Stromal cell of bone marrow (primary cell): ENCODE measurements at regions not wholly inside any gene's neighbourhood (a gene's known extent, or its start where the extent isn't known, plus 50 kb on each side); places are given as distances from the start of the nearest gene placed in this dataset.
"Not testable (repeated sequence)": the region's sequence is repeated elsewhere in the genome, so short reads cannot be mapped to it uniquely, and the experiment has no call there.

Experiments used
- DNase-seq: peaks from one replicate; pipeline ENCODE4 v3.0.0-alpha.2; 2012; ENCODE audit warnings: low read depth

DNA sequence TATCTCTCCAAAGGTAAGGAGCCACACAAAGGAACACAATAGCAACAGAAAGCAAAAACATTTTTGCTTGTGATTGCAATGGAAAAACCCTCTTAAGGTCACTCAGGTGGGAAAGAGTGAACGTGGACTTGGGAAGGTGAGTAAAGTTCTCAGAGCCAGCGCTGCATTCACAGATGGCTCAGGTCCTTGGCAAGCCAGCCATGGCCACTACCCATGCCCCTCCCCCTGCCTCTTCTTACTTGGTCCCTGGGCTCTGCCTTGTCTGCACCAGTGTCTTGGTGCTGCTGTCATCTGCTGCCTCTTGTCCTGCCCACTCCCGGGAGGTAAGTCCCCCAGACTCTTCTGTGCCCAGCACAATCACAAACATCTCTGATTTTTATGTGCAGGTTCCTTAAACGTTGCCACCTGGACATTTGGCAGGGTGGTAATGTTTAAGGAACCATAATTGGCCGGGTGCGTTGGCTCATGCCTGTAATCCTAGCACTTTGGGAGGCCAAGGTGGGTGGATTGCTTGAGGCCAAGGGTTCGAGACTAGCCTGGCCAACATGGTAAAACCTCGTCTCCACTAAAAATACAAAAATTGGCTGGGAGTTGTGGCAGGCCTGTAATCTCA, 74.6 kb downstream of the FEM1C start:
- no peak for DNase-seq

DNA sequence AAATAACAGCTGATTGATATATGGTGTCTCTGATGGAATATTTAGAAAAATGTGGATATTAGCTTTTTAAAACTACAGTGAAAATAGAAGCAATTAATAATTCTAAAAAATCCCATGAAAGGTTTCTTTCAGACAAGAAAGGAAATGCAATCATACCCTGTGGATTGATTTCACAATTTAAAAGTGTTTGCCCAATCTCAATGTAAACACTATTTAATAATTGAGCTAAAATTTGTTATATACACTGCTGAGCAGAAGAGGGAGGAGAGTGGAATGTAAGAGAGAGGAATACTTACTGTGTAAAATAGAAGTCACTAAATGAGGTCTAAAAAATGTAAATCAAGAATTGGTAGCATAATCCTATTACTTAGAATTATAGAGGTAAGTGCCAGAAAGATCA, 76.9 kb downstream of the FEM1C start:
- DNase-seq, result no peak

DNA sequence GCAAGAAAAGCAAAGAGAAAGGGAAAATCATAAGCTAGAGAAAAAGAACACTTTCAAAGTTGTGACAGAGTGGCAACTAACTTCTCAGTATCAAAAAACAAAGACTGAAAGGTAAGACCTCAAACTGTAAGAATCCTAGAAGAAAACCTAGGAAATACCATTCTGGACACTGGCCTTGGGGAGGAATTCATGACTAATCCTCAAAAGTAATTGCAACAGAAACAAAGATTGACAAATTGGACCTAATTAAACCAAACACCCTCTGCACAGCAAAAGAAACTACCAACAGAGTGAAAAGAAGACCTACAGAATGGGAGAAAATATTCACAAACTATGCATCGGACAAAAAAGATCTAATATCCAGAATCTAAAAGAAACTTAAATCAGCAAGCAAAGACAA, 79.1 kb downstream of the FEM1C start:
- DNase-seq, result no peak

DNA sequence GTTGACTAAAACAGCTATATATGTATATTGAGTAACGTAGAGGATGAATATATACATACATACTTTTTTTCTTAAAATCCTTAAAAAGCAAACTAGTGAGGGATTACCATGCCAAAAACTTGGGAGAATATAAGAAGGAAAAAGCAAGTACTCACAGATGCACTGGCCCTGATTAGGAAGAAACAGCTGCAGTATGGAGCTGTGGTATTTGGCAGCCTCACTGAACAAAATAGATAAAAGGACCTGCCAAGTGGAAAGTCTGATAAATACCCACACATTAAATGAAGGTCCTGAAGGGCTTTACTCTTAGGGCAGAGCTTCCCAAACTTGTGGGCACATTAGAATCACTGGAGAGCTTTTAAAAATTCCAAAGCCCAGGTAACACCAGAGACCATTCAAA, 80.6 kb downstream of the FEM1C start:
- no peak for DNase-seq

DNA sequence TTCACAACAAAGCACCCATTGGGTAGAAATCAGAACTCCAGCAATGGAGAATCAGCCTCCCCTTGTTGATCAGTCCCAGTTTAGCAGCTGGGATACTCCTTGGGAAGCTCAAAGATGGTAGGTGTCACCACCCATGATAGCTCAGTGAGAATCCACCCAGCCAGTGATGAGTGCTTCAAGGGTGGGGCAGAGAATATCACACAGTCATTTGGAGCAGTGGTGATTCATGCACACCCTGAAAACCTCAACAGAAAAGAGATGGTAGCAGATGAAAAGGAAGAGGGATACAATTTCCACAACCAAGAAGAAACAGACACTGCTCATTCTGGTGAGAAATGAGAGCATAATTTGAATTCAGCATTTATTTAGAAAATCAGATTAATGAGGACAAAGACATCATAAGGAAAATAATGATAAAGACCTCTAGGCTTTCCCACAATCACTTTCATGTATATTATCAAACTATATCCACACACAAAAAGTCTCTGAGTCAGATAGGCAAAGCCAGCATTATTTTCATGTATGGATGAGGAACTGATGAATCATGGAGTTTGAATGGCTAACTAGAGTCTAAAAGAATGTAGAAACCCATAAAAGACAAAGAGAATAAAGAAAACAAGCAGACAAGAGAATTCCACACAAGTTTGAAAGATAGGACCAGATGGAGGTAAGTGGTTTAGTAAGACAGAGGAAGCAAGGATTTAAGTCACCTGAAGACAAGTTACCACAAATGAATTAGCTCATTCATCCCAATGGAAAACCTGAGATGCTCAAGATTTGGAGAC, 82.9 kb downstream of the FEM1C start:
- peak; percentile 82 for DNase-seq

DNA sequence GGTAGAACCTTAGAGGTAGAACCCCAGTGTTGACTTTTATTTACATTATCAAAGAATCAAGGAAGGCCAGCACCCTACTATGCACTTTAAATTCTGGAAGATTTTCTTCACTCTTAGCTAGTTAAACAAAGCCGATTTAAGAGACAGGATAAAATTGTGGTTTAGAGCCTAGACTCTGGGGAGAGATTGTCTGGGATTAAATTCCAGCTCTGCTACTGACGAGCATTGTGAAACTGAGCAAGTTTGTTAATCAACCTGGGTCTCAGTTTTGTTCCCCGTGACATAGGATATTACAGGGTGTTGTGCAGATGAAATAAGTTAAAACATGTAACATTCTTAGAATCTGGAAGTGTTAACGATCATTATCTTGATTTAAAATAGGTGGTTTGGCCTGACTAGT, 83.5 kb downstream of the FEM1C start:
- DNase-seq, result peak; percentile 47

DNA sequence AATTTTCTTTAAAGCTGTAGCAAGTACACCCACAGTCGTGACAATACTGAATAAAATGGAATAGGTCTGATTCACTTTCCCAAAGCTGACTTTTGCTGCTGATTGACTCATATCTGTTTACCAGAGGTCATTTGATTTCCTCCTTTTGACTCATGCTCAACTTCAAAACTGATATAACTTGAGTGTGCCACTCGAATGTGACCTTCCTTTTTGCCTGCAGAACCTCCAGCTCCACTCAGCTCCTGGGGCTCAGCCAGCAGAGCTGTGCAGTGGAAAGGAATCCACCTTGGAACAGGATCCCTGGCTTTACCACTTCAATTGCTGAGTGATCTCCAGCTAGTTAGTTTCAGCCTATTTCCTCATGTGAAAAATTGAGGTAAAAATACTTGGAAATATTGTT, 84.1 kb downstream of the FEM1C start:
- peak; percentile 86 for DNase-seq

DNA sequence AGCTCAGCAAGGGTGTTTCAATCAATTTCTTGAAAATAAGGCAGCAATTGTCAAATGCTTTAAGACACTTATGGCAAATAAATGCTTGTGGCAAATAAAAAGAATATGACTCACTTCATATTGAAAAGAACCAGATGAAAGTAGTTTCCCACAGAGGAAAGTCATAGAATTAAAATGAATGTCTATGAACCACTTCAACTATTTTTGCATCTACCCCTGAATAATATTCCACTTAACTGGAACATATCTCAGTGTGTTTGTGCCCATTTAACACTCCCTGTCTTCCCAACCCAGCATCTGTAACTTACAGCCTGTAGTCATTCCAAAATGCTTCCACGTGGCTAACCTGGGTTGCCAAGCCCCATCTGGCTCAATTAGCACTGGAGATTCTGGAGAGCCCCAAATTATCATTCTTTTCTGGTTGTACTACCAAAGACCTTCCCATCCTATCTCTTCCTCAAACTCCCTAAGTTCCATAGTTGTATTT, 84.7 kb downstream of the FEM1C start:
- peak; percentile 53 for DNase-seq

DNA sequence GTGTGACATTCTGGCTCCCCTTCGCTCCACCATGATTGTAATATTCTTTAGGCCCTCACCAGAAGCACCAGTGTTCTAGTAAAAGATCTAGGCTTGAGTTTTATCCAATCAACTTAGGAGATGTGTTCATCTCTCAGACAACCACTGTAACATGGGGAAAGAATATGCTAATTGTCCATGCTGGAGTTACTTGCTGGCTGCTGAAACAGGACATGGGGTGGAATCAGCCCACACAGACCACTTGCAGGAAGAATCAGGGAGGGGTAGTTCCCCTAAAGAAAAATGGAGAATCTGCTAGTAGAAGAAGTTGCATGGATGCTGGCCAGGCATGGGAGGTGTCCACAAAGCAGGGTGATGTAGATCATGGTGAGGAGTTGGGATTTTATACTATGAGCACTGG, 86.2 kb downstream of the FEM1C start:
- DNase-seq, result no peak

DNA sequence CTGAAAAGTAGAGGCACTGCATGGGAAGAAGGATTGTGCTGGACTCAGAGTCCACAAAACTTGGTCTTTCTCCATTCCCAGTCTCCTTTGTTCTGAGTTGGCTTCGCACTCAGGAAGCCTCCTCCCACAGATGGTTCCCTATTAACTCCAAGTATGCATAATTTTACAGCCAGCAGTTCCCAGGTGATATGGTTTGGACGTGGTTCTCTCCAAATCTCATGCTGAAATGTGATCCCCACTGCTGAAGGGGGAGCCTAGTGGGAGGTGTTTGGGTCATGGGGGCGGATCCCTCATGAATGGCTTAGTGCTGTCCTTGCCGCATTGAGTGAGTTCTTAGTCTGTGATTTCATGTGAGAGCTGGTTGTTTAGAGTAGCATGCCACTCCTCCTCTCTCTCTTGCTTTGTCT, 86.6 kb downstream of the FEM1C start:
- DNase-seq, result peak; percentile 15

DNA sequence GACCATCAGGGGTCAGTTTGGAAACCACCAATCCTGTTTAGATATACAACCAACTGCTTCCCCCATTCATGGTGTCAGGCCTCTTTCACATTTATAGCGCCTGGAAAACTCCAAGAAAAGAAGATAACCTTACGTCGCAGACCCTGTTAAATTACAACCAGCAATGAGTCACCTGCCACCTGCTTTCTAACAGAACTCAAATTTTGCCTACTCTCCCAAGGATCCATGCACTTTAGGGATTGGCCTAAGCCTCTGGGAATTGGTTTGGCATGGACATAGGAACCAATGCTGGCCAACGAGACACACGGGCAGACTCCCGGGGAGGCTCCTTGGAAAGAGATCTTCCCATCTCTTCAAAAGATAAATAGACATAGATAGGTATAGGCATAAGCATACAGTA, 87.0 kb downstream of the FEM1C start:
- no peak for DNase-seq

DNA sequence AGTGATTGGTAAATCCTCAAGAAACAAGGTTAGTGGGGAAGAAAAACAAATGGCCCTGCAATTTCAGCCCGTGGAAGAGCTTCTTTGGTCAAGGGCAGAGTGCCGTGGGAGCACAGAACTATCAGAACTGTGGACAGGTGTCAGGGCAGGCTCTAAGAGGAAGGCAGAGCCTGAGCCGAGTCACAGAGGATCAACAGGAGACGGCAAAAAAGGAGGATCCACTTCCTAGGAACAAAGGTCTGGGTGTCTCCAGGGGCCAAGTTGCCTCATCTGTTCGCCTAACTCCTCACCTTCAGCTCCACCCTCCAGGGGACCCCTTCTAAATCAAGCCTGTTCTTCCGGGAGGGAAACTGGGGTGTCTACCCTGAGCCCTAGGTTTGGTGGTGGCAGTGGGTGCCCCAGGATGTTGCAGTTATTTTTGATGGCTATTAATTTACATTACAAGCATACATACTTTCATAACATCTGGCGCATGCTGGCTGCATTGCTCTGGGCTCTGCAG, 88.0 kb downstream of the FEM1C start:
- DNase-seq, result no peak

DNA sequence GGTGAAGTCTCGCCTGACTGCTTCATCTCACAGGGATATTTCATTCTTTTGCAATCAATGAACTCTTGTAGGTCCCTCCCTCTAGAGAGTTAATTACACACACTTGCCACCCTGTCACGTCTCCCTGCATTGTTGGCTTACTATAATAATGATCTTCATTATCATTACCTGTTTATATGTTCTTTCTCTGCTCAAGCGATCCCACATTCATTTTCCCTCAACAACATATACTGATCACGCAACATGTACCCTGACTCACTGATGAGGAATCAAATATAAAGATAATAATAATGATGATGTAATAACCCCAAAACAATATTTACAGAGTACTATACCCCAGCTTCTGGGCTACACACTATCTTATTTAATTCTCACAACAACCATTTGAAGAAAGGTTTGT, 88.5 kb downstream of the FEM1C start:
- no peak for DNase-seq

DNA sequence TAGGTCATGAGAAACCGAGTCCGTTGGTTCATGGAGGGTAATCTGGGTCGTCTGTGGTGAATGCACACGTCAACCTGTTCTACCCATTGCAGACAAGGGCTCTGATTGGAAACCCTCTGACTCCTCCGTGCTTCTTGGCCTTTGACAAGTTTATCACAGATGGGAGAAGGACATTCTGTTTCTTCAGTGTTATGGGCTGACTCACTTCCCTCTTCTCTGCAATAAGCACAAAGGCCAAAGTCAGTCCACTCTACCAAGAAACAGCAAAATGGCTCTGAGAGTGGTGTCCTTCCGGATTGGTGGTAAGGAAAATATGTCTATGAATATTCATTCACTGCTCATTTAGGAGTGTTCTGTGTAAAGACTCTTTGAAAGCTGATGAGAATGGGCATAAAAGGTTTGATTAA, 89.3 kb downstream of the FEM1C start:
- peak; percentile 44 for DNase-seq

DNA sequence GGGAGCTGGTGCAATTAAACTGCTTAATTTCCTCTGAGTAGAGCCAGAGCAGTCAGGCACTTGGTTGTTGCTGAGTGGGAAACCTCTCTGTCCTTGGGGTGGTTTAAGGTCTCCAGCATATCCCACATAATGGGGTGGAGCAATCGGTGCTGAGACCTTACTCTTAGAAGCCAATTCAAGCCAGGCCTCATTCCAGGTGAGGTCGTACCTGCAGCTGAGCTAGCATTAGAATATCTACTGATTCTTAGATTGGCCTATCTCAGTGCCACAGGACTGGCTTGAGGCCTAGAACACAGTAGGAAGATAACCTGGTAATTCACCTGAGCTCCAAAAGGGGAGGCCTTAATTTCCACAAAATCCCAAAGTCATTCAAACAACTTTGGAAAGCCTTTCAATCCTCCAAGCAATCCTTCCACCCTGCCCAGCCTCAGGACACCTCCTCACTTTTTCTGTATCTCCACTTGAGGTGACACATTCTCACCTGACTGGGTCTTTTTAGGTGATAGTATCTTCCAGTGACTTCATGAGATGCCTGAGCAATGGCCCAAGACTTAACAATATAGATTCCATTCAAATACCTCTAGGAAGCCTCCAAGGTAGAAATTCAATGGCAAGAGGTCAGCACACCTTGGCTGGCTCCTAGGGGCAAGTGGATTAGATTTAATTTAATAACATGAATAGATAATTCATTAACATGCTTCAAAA, 91.0 kb downstream of the FEM1C start:
- DNase-seq, result no peak

DNA sequence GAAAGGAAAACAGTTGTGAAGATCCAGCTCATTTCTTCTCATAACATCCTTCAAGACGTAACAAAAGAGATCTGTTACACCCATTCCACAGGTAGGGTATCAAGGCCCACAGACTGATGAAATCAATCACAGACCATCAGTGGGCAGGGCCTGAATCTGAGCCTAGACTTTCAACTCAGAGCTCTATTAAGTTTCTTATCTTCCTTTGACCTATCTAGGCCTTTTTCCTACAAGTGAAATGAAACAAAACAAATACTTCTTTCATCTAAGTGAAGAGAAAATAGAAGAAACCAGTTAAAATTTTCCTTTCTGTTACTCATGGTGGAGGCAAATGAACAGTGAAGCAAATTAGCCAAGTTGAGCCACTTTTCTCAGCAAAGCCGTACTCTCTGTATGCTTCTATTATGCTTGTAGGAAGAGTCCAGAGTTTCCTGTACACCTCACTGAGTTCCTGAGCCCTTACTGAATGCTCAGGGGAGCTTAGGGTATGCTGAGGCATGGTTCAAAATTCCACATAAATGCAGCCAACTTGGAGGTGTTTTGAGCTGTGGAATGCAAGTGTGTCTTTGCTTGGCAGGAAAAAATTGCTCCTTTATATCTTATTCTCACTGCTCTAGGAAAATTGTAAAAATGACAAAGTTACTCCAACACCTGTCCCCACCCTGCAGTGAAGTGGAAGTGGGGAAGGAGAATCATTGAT, 91.9 kb downstream of the FEM1C start:
- no peak for DNase-seq

DNA sequence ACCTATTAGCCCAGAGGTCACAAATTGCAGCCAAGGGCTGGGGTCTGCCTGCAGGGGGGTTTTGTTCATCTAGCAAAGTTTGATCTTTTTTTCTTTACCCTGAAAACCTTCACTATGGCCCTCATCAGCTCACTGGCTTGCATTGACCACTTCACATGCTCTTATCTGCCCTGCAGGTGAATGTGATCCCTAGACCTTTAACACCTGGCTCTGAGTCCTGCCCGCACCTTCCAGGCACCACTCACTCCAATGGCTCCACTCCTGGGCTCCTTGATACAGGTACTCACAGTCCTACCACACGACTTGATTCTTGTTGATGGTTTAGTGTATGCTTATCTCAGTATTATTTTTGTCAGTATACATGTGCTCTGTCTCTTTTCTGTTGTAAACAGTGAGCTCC, 92.5 kb downstream of the FEM1C start:
- no peak for DNase-seq

DNA sequence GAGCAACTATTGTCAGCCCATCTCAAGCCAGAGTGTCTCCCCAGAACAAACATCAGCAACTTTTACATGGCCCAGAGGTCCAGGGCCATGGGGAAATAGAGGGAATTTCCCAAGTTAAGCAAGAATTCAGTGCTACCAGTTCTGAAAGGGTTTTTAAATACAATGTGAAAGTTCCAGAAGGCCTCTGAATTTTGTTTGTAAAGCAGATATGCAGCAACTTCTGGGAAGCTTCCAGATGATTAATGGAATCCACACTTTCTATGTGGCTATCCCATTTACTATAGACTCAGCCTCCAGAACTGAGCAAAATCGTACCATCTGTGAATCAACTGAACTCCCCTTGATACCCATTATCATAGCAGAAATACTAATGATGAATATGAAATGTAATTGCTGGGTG, 93.8 kb downstream of the FEM1C start:
- peak; percentile 83 for DNase-seq

DNA sequence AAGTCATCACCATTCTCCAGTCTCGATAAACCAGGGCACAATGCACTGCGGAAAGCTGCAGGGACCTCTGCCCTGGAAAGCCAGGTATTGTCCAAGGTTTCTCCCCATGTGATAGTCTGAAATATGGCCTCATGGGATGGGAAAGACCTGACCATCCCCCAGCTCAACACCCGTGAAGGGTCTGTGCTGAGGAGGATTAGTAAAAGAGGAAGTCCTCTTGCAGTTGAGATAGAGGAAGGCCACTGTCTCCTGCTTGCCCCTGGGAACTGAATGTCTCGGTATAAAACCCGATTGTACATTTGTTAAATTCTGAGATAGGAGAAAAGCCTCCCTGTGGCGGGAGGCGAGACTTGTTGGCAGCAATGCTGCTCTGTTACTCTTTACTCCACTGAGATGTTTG, 95.9 kb downstream of the FEM1C start:
- not testable (repeated sequence) for DNase-seq

DNA sequence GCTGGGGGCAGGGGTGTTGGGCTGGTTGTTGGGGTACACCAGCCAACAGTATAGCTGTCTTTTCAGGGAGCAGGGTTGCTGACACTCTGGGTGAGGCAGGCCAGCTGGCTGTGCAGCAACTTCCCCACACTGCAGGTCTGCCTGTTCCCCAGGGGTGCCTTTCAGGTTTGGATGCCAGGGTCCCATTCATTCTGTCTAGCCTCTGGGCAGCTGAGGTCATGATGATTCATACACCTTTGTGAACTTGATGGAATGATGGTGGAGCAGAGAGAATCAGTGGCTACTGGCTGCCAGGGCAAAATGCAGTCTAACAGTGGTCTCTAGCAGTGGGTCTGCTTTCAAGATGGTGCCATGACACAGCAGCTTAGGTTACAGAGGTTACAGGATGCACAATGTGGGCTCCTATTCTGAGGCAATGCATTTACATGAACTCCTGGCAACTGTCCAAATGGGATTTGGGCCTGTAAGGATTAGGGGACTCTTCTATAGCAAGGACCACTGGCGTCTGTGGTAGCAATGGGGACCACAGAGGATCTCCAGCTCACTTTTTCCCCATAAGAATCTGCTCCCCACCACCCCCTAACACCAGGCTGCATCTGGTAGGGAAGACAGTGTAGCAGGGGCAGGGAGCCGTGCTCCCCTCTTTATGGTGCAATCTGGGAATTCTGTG, 103.7 kb downstream of the FEM1C start:
- DNase-seq, result no peak

DNA sequence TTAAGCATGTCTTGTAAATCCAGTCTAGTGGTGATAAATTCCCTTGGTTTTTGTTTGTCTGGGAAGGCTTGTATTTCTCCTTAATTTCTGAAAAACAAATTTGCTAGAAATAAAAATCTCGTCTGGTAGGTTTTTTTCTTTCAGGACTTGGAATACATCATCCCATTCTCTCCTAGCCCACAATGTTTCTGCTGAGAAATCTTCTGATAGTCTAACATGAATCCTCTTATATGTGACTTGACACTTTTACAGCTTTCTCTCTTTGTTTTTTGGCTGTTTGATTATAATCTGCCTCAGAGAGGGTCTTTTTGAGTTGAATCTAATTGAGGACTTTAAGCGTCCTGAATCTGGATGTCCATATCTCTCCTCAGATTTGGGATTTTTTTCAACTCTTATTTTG, 104.9 kb downstream of the FEM1C start:
- DNase-seq, result no peak

DNA sequence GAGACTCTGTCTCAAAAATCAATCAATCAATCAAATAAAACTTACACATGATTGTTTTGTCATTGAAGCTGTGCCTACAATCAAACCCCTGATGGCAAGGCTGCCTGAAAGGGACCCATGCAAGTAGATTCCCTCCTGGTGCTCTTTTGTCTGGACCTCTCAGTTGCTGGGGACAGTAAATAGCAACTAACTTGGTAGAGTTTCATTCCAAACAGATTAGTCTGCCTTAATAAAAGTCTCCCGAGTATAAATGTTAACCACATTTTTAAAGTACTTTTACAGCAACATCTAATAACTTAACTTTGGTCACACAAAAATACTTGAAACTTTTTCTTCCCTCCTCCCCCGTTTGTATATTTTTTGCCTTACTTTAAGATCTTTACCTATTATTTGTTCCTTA, 105.5 kb downstream of the FEM1C start:
- DNase-seq, result no peak
